ENCODE measurements at regions not wholly inside any gene's neighbourhood (a gene's known extent, or its start where the extent isn't known, plus 50 kb on each side); places are given as distances from the start of the nearest gene placed in this dataset.

GRCh38 chr2:226176283-226176984 is 623.2 kb downstream of the IRS1 start:
- no peak for TF ChIP-seq CTCF (conservative IDR thresholded peaks at IDR 0.05)
- no peak for TF ChIP-seq ZFX (IDR thresholded peaks at IDR 0.05)
